NCI-H510A treated with DMSO at 0.1 percent for 48 hours (cell line): ENCODE measurements at regions not wholly inside any gene's neighbourhood (a gene's known extent, or its start where the extent isn't known, plus 50 kb on each side); places are given as distances from the start of the nearest gene placed in this dataset.
"Not testable (repeated sequence)": the region's sequence is repeated elsewhere in the genome, so short reads cannot be mapped to it uniquely, and the experiment has no call there.

Source experiments
- DNase-seq: peaks from one replicate; lab custom pipeline; 2025; lab: John Stamatoyannopoulos, UW

GRCh38 chrX:65610481-65610880 lies 57.0 kb upstream of the MSN start:
- no peak for DNase-seq

GRCh38 chrX:65610040-65610439 lies 57.4 kb upstream of the MSN start:
- no peak for DNase-seq

- no peak for DNase-seq
These were observed 58.2 kb upstream of the MSN start for GRCh38 chrX:65609237-65609636.

GRCh38 chrX:65608026-65608425 lies 59.4 kb upstream of the MSN start:
- no peak for DNase-seq

DNA sequence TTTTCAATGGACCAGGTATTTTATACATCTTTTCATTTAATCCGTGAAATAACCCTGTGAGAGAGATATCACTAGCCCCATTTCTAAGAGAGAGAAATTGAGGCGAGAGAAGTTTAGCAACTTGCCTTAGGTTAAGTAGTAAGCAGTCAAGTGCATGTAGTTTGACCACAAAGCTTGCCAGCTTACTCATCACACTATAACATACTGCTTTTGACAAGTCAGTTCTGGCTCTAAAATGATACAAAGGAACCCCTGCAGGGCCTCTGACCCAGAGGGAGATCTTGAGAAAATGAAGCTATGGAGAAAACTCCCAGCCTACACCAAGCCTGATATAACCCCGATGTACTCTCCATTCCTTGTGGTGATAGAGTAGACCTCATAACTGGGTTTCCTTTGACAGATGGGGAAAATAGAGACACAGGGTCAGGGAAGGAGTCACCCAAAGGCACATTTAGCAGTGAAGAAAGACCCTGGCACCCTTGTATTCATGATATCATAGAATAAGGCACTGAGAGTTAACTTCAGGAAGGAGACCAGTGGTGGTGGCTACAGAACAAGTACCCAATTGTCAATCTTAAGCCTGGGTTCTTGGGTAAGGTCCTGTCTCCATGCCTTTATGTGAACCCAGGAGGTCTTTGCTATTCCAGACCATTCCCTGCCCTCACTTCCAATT lies 60.2 kb upstream of the MSN start:
- DNase-seq: no peak

DNA sequence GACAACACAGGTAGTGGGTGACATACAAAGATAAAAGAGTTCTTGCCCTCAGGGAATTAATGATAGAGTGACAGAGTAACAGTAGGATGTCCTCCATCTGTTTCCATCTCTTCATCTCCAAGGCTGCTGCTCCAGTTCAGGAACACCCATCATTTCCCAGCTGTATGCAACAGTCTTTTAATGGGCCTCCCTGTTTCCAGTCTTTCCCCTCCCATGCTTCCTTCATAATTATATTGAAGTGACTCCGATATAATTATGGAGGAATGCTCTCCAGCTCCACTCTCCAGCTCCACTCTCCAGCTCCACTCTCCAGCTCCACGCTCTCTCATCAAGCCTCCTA lies 65.3 kb upstream of the MSN start:
- DNase-seq: no peak

- peak; percentile 80 for DNase-seq
These were observed 65.8 kb upstream of the MSN start for GRCh38 chrX:65601530-65602220.

DNA sequence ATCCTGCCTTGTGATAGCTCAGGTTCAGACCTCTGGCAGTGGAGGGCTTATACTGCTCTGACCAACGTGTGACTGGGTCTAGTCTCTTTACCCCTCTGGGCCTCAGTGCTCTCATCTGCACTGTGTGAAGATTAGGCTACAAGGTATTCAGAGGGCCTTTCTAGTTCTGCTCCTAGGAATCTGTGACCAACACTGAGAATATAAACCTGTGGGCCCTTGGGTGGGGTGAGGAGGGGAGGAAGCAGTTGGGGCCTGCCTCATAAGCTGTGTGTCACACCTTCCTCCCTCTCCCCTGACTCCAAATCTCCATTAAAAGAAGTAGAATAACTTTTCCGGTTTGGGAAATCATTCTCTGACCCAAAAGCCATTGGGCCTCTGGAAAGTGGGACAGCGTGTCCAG lies 66.3 kb upstream of the MSN start:
- DNase-seq: no peak

GRCh38 chrX:65600106-65600505 lies 65.5 kb upstream of the LAS1L start:
- DNase-seq: no peak

DNA sequence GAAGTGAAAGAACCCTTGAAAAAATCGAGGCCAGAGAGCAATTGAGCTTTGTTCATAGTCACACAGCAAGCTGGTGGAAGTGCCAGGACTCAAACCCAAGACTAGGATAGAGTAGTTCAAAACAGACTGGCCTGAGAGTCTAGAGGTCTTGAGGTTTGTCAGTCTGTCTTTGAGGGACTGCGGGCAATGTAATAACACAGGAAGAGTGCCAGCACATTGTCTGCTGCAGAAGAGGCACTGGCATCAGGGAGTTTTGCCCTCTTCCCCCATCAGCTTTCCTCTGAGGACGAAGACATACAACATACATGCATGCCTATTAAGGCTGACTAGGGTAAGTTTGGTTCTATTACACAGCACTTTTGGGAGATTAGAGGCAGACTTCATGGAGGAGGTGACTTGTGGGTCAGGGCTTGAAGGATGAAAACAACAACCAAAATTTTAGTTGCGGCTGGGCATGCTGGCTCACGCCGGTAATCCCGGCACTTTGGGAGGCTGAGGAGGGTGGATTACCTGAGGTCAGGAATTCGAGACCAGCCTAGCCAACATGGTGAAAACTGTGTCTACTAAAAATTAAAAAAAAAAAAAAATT lies 64.1 kb upstream of the LAS1L start:
- DNase-seq: no peak

DNA sequence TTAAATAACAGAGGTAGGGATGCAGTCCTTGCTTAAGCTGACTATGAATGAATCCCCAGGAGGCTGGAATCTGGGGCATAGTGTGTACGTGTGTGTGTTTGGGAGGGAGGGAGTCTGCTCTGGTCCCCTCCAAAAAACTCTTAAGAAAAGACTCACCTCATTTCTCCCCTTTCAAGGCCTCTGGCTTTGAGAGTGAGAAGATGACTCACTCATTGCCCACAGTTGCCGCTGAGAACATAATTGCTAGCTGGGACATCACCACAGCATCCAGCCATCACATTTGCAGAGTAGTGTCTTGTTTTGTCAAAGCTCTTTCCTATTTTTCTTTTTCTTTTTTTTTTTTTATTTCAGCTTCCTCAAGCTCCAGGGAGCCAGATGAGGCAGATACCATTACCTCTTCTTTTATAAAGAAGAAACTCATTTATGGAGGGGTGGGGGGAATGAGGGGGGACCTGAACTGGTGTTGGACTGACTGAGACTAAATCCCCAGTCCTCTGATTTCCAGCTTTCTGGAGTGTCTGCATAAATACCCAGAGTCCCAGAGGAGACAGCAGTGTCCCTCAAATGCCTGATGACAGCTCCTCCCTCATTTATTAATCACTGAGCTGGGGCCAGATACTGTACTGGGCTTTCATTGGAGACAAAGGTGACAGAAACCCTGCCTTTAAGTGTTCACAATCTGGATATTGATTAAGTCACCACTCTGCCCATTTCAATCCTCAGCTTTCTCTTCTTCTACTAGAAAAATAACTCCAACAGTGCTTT lies 61.9 kb upstream of the LAS1L start:
- no peak for DNase-seq

GRCh38 chrX:65595460-65595876 lies 60.9 kb upstream of the LAS1L start:
- peak; percentile 73 for DNase-seq

DNA sequence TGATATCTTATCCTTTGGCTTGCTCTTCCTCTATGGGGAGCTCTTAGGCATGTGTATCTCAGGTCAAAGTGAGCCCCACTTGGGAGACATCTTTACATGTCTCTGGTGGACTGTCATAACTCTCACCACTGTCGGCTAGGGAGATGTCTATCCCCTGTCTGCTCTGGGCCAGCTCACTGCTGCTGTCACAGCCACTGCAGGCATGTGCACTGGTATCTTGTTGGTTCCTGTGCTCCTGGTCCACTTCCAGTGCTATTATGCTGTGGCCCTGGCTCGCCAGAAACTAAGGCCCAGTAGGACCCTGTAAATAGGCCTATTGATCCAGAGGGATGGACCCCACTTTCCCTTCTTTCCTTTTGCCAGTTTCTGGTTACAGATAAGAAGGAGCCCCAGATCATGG lies 56.6 kb upstream of the LAS1L start:
- DNase-seq: no peak

DNA sequence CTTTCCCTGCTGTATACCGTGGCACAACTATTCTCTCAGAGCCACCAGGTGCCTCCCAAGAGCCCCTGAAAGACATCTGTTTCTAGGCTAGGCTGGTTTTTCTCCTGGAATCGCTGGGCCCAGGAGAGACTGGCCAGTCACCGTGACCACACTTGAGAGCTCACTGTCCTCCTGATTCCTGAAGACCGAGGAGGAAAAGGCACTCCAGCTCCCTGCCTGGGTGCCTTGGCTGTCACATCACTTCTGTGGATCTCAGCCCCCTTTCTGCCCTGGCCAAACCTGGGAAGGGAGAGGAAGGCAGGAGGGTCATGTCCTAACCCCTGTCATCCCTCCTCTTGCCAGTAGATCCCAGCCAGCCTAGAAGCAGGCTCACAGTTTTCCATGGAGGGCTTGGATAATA lies 54.7 kb upstream of the LAS1L start:
- DNase-seq: no peak

DNA sequence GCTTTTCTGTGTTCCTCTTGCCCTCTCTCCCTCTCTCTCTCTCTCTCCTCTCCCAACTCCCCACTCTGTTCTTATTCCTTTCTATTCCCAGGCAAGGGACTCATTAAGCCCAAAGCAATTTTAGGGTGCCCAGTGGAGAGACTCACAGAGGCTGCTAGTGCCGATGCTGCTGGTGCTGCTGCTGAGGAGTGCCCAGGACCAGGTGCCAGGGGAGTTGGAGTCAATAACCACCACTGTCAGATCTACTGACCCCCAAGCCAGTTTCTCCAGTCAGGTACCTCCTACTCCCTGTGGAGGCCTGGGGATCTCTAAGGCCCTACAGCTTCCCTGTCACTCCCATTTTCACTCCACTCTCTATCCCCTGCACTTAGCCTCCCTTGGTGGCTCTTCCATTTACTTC lies 54.2 kb upstream of the LAS1L start:
- no peak for DNase-seq

GRCh38 chrX:65587616-65588526 lies 53.3 kb upstream of the LAS1L start:
- no peak for DNase-seq

- no peak for DNase-seq
These were observed 51.9 kb upstream of the LAS1L start for GRCh38 chrX:65586491-65586890.

- DNase-seq: not testable (repeated sequence)
These were observed 50.6 kb upstream of the LAS1L start for GRCh38 chrX:65585226-65585625.
